ENCODE measurements at regions not wholly inside any gene's neighbourhood (a gene's known extent, or its start where the extent isn't known, plus 50 kb on each side); places are given as distances from the start of the nearest gene placed in this dataset.

DNA sequence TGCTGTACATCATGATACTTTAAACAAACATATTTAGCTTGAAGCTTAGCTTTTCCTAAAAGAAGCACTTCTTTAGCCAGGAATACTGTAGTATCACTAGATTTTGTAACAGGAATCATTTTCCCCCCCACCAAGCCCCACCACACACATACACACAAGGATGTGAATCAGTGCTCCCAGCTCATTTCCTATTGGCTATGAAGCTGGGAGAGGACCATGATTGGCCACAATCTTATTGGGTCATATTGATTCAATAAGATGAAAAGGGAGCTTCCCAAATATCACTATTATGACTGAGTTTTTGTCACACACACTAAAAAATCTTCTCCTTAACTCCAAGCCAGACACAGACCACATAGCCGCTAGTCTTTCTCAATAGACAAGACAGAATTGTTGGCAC, 140.5 kb upstream of the TNFAIP3 start:
- peaks cover 7 to 28% of the 10 kb centered on the region in 2 donors for H3K4me1 ChIP-seq (ENCODE audit: control insufficient read depth in 2 of 2, insufficient read depth in 2 of 2, low read length in 2 of 2)
- WGBS: 96% methylated on average over 1 of the region's 1 CpG
- no peaks in the 10 kb centered on the region for H3K27me3 ChIP-seq (ENCODE audit: control insufficient read depth in 2 of 2, insufficient read depth in 1 of 2, low read length in 1 of 2)
- no peak overlapping the region for H3K4me3 ChIP-seq (ENCODE audit: low read length in 2 of 2)
- DNase-seq (ENCODE audit: low read depth in 6 of 9, low spot score in 9 of 9): no peak
- no peaks in the 10 kb centered on the region for H3K36me3 ChIP-seq (ENCODE audit: control insufficient read depth in 2 of 2, insufficient read depth in 2 of 2, low read length in 1 of 2)
- H3K9me3 ChIP-seq (ENCODE audit: control insufficient read depth in 2 of 2, insufficient read depth in 1 of 2, low read length in 1 of 2): peaks cover 0 to 3% of the 10 kb centered on the region in 2 donors
- H3K27ac ChIP-seq (ENCODE audit: low read depth in 1 of 2, low read length in 1 of 2): no peak overlapping the region

GRCh38 chr6:137727216-137727765, 139.8 kb upstream of the TNFAIP3 start:
- WGBS: 86% methylated on average over 4 of the region's 4 CpGs
- DNase-seq (ENCODE audit: low read depth in 6 of 9, low spot score in 9 of 9): no peak

GRCh38 chr6:137728386-137729349, 138.4 kb upstream of the TNFAIP3 start:
- Histone ChIP-seq H3K36me3 (ENCODE audit: control insufficient read depth in 2 of 2, insufficient read depth in 2 of 2, low read length in 1 of 2) (no peaks in the 10 kb centered on the region), H3K27me3 (ENCODE audit: control insufficient read depth in 2 of 2, insufficient read depth in 1 of 2, low read length in 1 of 2) (no peaks in the 10 kb centered on the region), H3K27ac (ENCODE audit: low read depth in 1 of 2, low read length in 1 of 2) (peak overlapping the region in 1 of 2 donors; percentile 58), H3K4me3 (ENCODE audit: low read length in 2 of 2) (no peak overlapping the region), H3K9me3 (ENCODE audit: control insufficient read depth in 2 of 2, insufficient read depth in 1 of 2, low read length in 1 of 2) (peaks cover 0 to 3% of the 10 kb centered on the region in 2 donors), H3K4me1 (ENCODE audit: control insufficient read depth in 2 of 2, insufficient read depth in 2 of 2, low read length in 2 of 2) (peaks cover 7 to 25% of the 10 kb centered on the region in 2 donors)
- no peak for DNase-seq (ENCODE audit: low read depth in 6 of 9, low spot score in 9 of 9)
- 94% methylated on average over 6 of the region's 6 CpGs for WGBS

More at GRCh38 chr6:137727216-137727765, 139.8 kb upstream of the TNFAIP3 start:
- peaks cover 0 to 3% of the 10 kb centered on the region in 2 donors for H3K9me3 ChIP-seq (ENCODE audit: control insufficient read depth in 2 of 2, insufficient read depth in 1 of 2, low read length in 1 of 2)
- H3K4me3 ChIP-seq (ENCODE audit: low read length in 2 of 2): no peak overlapping the region
- H3K36me3 ChIP-seq (ENCODE audit: control insufficient read depth in 2 of 2, insufficient read depth in 2 of 2, low read length in 1 of 2): no peaks in the 10 kb centered on the region
- no peaks in the 10 kb centered on the region for H3K27me3 ChIP-seq (ENCODE audit: control insufficient read depth in 2 of 2, insufficient read depth in 1 of 2, low read length in 1 of 2)
- peaks cover 8 to 33% of the 10 kb centered on the region in 2 donors for H3K4me1 ChIP-seq (ENCODE audit: control insufficient read depth in 2 of 2, insufficient read depth in 2 of 2, low read length in 2 of 2)
- H3K27ac ChIP-seq (ENCODE audit: low read depth in 1 of 2, low read length in 1 of 2): no peak overlapping the region

- DNase-seq (ENCODE audit: low read depth in 6 of 9, low spot score in 9 of 9): no peak
- H3K27ac ChIP-seq (ENCODE audit: low read depth in 1 of 2, low read length in 1 of 2): no peak overlapping the region
- H3K36me3 ChIP-seq (ENCODE audit: control insufficient read depth in 2 of 2, insufficient read depth in 2 of 2, low read length in 1 of 2): no peaks in the 10 kb centered on the region
- H3K27me3 ChIP-seq (ENCODE audit: control insufficient read depth in 2 of 2, insufficient read depth in 1 of 2, low read length in 1 of 2): no peaks in the 10 kb centered on the region
- H3K4me1 ChIP-seq (ENCODE audit: control insufficient read depth in 2 of 2, insufficient read depth in 2 of 2, low read length in 2 of 2): peaks cover 19 to 38% of the 10 kb centered on the region in 2 donors
- H3K9me3 ChIP-seq (ENCODE audit: control insufficient read depth in 2 of 2, insufficient read depth in 1 of 2, low read length in 1 of 2): no peaks in the 10 kb centered on the region
- no peak overlapping the region for H3K4me3 ChIP-seq (ENCODE audit: low read length in 2 of 2)
- WGBS: 96% methylated on average over 6 of the region's 6 CpGs
Observed at GRCh38 chr6:137729866-137730629, 137.0 kb upstream of the TNFAIP3 start.

DNA sequence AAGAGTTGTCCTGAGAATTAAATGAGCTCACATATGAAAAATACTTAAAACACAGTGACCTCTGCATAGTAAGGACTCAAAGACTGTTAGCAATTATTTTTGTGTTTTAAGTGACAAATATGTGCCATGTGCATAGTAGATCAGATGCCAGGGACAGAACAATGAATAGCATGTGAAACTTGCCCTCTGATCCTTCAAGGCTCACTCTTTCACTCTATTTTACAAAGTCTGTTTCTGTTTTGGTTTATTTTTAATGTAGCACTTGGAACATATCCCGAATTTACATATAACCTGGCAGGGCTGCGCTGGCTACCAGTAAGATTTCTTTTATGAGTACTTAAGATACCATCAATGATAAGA, 135.5 kb upstream of the TNFAIP3 start:
- DNase-seq (ENCODE audit: low read depth in 6 of 9, low spot score in 9 of 9): no peak
- no peaks in the 10 kb centered on the region for H3K36me3 ChIP-seq (ENCODE audit: control insufficient read depth in 2 of 2, insufficient read depth in 2 of 2, low read length in 1 of 2)
- H3K27me3 ChIP-seq (ENCODE audit: control insufficient read depth in 2 of 2, insufficient read depth in 1 of 2, low read length in 1 of 2): no peaks in the 10 kb centered on the region
- no peak overlapping the region for H3K4me3 ChIP-seq (ENCODE audit: low read length in 2 of 2)
- no peaks in the 10 kb centered on the region for H3K9me3 ChIP-seq (ENCODE audit: control insufficient read depth in 2 of 2, insufficient read depth in 1 of 2, low read length in 1 of 2)
- peaks cover 32 to 52% of the 10 kb centered on the region in 2 donors for H3K4me1 ChIP-seq (ENCODE audit: control insufficient read depth in 2 of 2, insufficient read depth in 2 of 2, low read length in 2 of 2)
- no peak overlapping the region for H3K27ac ChIP-seq (ENCODE audit: low read depth in 1 of 2, low read length in 1 of 2)
- 93% methylated on average over 2 of the region's 2 CpGs for WGBS

DNA sequence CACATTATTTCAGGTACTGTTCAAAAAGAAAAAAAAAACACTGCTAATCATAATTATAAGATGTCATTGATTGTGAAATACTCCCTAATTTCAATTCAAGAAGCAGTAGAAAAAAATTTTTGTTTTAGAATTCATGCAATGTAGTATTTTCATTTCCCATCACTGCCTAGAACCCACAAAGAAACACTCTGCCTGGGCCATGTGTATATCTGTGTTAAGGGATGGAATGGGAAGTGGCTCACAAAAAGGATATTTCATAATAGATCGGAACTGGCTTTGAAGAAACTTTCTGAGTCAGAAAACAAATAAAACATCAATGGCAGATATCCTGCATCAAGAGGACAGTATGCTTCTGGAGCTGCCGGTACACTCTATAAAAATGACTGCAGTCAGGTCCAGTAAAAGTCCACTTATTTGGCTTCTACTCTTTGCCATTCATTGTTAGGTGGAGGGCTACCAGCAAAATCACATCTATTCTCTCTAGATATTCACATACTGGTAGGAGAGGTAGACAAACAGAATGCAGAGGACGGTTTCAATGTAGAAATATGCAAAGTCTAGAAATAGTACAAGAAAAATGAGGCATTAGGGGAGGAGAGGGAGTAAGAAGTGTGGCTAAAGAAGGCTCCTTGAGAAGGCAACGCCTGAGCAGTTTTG, 135.0 kb upstream of the TNFAIP3 start:
- Histone ChIP-seq H3K4me3 (ENCODE audit: low read length in 2 of 2) (no peak overlapping the region), H3K36me3 (ENCODE audit: control insufficient read depth in 2 of 2, insufficient read depth in 2 of 2, low read length in 1 of 2) (no peaks in the 10 kb centered on the region), H3K9me3 (ENCODE audit: control insufficient read depth in 2 of 2, insufficient read depth in 1 of 2, low read length in 1 of 2) (no peaks in the 10 kb centered on the region), H3K27me3 (ENCODE audit: control insufficient read depth in 2 of 2, insufficient read depth in 1 of 2, low read length in 1 of 2) (no peaks in the 10 kb centered on the region), H3K27ac (ENCODE audit: low read depth in 1 of 2, low read length in 1 of 2) (no peak overlapping the region), H3K4me1 (ENCODE audit: control insufficient read depth in 2 of 2, insufficient read depth in 2 of 2, low read length in 2 of 2) (peaks cover 37 to 58% of the 10 kb centered on the region in 2 donors)
- WGBS: 94% methylated on average over 4 of the region's 4 CpGs
- no peak for DNase-seq (ENCODE audit: low read depth in 6 of 9, low spot score in 9 of 9)

DNA sequence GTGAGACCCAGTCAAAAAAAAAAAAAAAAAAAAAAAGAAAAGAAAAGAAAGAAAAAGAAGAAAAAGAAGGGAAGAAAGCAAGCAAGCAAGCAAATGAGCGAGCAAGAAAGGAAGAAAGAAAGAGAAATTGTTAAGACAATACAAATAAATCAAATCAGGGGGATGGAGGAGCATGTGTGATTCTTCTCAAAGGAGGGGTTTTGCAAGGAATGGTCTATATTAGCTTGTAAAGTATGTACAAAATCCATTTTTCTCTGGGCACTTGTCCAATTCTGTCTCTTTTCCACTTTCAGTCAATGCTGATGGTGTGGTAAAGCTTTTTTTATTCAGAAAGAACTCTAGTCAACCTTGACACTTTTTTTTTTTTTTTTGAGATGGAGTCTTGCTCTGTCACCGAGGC, 133.7 kb upstream of the TNFAIP3 start:
- Histone ChIP-seq H3K9me3 (ENCODE audit: control insufficient read depth in 2 of 2, insufficient read depth in 1 of 2, low read length in 1 of 2) (no peaks in the 10 kb centered on the region), H3K4me1 (ENCODE audit: control insufficient read depth in 2 of 2, insufficient read depth in 2 of 2, low read length in 2 of 2) (peaks cover 42 to 64% of the 10 kb centered on the region in 2 donors), H3K27ac (ENCODE audit: low read depth in 1 of 2, low read length in 1 of 2) (no peak overlapping the region), H3K27me3 (ENCODE audit: control insufficient read depth in 2 of 2, insufficient read depth in 1 of 2, low read length in 1 of 2) (no peaks in the 10 kb centered on the region), H3K4me3 (ENCODE audit: low read length in 2 of 2) (no peak overlapping the region), H3K36me3 (ENCODE audit: control insufficient read depth in 2 of 2, insufficient read depth in 2 of 2, low read length in 1 of 2) (no peaks in the 10 kb centered on the region)
- DNase-seq (ENCODE audit: low read depth in 6 of 9, low spot score in 9 of 9): no peak
- WGBS: 95% methylated on average over 2 of the region's 2 CpGs

GRCh38 chr6:137734005-137734874, 132.8 kb upstream of the TNFAIP3 start:
- H3K4me3 ChIP-seq (ENCODE audit: low read length in 2 of 2): no peak overlapping the region
- no peak for DNase-seq (ENCODE audit: low read depth in 6 of 9, low spot score in 9 of 9)
- peak overlapping the region in 1 of 2 donors; percentile 99 for H3K27ac ChIP-seq (ENCODE audit: low read depth in 1 of 2, low read length in 1 of 2)
- H3K9me3 ChIP-seq (ENCODE audit: control insufficient read depth in 2 of 2, insufficient read depth in 1 of 2, low read length in 1 of 2): no peaks in the 10 kb centered on the region
- H3K4me1 ChIP-seq (ENCODE audit: control insufficient read depth in 2 of 2, insufficient read depth in 2 of 2, low read length in 2 of 2): peaks cover 46 to 66% of the 10 kb centered on the region in 2 donors
- no peaks in the 10 kb centered on the region for H3K27me3 ChIP-seq (ENCODE audit: control insufficient read depth in 2 of 2, insufficient read depth in 1 of 2, low read length in 1 of 2)
- WGBS: 97% methylated on average over 6 of the region's 6 CpGs
- H3K36me3 ChIP-seq (ENCODE audit: control insufficient read depth in 2 of 2, insufficient read depth in 2 of 2, low read length in 1 of 2): no peaks in the 10 kb centered on the region

Measured in thymus (tissue), 11 donors.